Sigmoid colon (tissue), 3 donors: ENCODE measurements at regions not wholly inside any gene's neighbourhood (a gene's known extent, or its start where the extent isn't known, plus 50 kb on each side); places are given as distances from the start of the nearest gene placed in this dataset.

Experiments
- POLR2A ChIP-seq, 2 donors: fragments of 450-650 bp; IDR thresholded peaks; one replicate each; pipeline ENCODE4 v1.6.1; 2016; ENCODE audit warnings: antibody characterized with exemption in 2 of 2, mild to moderate bottlenecking in 2 of 2, moderate library complexity in 2 of 2
- TF ChIP-seq, protein P1 (sequence below), 4 experiments: fragments of 450-650 bp in 3 of 4; fragments of 200-600 bp in 1 of 4; IDR thresholded peaks; one replicate each; pipeline ENCODE4 v1.5.1; 2016 to 2019; ENCODE audit warnings: antibody characterized with exemption in 4 of 4, mild to moderate bottlenecking in 3 of 4, moderate library complexity in 2 of 4

DNA sequence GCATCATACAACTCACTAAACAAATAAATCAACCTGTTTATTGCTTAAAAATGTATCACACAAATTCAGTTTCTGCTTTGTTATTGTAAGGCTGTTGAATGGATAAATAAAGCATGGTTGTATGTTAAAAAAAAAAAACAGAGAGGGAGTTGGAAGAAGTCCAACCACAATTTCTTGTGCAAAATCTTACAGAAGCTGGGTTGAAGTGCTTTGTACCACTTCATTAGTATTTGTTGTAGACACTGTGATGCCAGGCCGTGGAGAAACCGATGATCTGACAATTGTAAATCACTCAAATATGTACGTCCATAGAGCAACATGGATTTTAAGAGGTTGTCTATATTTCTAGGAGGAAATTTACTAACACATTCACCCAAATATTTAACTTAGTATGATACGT, 132.6 kb upstream of the MXRA5 start:
- TF ChIP-seq POLR2A (IDR thresholded peaks at IDR 0.05): no peak
- TF ChIP-seq, protein P1, sequence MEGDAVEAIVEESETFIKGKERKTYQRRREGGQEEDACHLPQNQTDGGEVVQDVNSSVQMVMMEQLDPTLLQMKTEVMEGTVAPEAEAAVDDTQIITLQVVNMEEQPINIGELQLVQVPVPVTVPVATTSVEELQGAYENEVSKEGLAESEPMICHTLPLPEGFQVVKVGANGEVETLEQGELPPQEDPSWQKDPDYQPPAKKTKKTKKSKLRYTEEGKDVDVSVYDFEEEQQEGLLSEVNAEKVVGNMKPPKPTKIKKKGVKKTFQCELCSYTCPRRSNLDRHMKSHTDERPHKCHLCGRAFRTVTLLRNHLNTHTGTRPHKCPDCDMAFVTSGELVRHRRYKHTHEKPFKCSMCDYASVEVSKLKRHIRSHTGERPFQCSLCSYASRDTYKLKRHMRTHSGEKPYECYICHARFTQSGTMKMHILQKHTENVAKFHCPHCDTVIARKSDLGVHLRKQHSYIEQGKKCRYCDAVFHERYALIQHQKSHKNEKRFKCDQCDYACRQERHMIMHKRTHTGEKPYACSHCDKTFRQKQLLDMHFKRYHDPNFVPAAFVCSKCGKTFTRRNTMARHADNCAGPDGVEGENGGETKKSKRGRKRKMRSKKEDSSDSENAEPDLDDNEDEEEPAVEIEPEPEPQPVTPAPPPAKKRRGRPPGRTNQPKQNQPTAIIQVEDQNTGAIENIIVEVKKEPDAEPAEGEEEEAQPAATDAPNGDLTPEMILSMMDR (IDR thresholded peaks at IDR 0.05): no peak
